MG63 (cell line): ENCODE measurements at regions not wholly inside any gene's neighbourhood (a gene's known extent, or its start where the extent isn't known, plus 50 kb on each side); places are given as distances from the start of the nearest gene placed in this dataset.
"Not testable (repeated sequence)": the region's sequence is repeated elsewhere in the genome, so short reads cannot be mapped to it uniquely, and the experiment has no call there.

ENCODE experiments used
- DNase-seq: peaks from one replicate; pipeline ENCODE4 v3.0.0-alpha.2; 2020
- H3K27me3 ChIP-seq: fragments of 250-450 bp; sonication (Bioruptor Pico); 2 replicates; pipeline ENCODE4 v1.5.1; 2020; ENCODE audit warnings: mild to moderate bottlenecking, moderate library complexity
- H3K36me3 ChIP-seq: fragments of 250-450 bp; sonication (Bioruptor Pico); 2 replicates; pipeline ENCODE4 v1.5.1; 2020; ENCODE audit warnings: mild to moderate bottlenecking, moderate library complexity
- H3K4me3 ChIP-seq: fragments of 250-450 bp; sonication (Bioruptor Pico); 2 replicates; pipeline ENCODE4 v1.5.1; 2020; ENCODE audit warnings: mild to moderate bottlenecking, moderate library complexity
- H3K9me3 ChIP-seq: fragments of 250-450 bp; sonication (Bioruptor Pico); 2 replicates; pipeline ENCODE4 v1.5.1; 2020; ENCODE audit warnings: mild to moderate bottlenecking, moderate library complexity

DNA sequence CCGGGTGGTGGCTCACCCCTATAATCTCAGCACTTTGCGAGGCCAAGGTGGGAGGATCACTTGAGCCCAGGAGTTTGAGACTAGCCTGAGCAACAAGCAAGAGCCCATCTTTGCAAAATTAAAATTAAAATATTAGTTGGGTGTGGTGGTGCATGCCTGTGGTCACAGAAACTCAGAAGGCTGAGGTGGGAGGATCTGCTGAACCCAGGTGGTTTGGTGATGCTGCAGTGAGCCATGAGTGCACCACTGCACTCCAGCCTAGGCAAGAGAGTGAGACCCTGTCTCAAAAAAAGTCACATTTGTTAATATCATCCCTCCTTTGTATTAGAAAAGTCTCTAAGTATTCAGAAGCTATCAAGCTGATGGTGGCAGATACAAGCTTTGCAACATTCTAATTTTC lies 317.5 kb downstream of the ANKRD30A start:
- Histone ChIP-seq H3K27me3 (no peaks in the 10 kb centered on the region), H3K4me3 (no peak overlapping the region), H3K9me3 (no peaks in the 10 kb centered on the region), H3K36me3 (no peaks in the 10 kb centered on the region)
- no peak for DNase-seq

DNA sequence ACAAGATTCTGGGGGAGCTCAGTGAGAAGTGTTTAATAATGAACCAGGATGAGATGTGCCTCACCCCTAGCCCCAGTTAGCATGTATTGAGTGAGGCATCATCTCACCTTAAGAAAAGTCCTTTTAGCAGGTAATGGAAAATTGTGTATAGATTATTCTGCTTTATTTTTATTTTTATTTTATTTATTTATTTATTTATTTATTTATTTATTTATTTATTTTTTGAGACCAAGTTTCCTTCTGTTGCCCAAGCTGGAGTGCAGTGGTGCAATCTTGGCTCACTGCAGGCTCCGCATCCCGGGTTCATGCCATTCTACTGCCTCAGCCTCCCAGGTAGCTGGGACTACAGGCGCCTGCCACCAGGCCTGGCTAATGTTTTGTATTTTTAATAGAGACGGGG lies 315.8 kb downstream of the ANKRD30A start:
- H3K9me3 ChIP-seq, H3K36me3 ChIP-seq, H3K27me3 ChIP-seq, H3K4me3 ChIP-seq, DNase-seq: not testable (repeated sequence)

DNA sequence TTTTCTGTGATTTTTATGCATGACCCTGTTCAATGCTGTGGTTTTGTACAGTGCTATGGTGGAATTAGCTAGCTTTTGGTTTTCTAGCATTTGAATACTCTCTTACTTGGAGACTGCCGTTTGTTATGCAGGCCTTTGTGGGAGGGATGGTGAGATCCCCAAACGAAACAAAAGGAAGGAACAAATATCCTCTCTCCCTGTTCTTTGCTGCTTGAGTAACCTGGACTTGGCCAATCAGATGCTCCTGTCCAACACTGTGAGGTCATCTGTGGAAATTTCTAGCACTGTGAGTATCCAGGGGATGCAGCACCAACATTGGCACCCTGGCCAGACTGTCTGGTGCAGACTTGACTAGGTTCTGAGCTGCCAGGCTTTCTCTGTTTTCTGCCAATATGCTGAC lies 314.4 kb downstream of the ANKRD30A start:
- no peaks in the 10 kb centered on the region for H3K36me3 ChIP-seq
- H3K4me3 ChIP-seq: no peak overlapping the region
- H3K9me3 ChIP-seq: no peaks in the 10 kb centered on the region
- DNase-seq: no peak
- H3K27me3 ChIP-seq: no peaks in the 10 kb centered on the region

DNA sequence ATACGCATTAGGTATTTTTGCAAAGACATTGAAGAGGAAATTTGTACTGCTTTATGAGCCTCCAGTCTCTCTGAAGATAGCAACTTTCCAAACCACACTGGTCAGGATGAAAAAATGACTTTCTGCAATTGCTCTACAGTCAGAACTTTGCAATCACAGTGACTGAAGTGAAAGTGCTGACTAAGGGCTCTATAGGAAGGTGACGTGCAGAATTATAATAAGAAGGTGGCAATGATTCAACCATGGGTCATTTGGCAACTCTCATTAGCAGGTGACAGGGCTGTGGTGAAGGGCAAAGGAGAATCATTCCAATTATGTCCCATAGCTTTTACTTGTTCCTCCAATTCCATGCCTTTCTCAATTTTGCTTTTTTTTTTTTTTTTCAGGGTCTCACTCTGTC lies 311.0 kb downstream of the ANKRD30A start:
- no peaks in the 10 kb centered on the region for H3K36me3 ChIP-seq
- no peaks in the 10 kb centered on the region for H3K9me3 ChIP-seq
- DNase-seq: no peak
- no peak overlapping the region for H3K4me3 ChIP-seq
- H3K27me3 ChIP-seq: no peaks in the 10 kb centered on the region

DNA sequence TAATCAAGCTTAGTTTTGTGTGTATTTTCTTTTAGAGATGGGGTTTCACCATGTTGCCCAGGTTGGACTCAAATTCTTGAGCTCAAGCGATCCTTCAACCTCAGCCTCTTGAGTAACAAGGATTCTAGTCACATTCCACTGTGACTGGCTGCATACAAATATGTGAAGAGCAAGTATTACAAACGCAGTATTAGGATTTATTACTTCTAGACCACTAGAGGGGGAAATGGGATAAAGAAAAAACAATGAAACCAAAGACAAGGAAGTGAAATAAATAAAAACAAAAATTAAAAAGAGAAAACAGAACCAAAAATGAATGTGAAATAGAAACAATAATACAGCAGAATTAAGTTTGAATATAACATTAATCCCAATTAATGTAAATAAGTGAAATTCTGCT lies 308.7 kb downstream of the ANKRD30A start:
- Histone ChIP-seq H3K27me3 (no peaks in the 10 kb centered on the region), H3K9me3 (no peaks in the 10 kb centered on the region), H3K36me3 (no peaks in the 10 kb centered on the region), H3K4me3 (no peak overlapping the region)
- no peak for DNase-seq
